Right hindlimb (tissue), 1 donor: ENCODE measurements at regions not wholly inside any gene's neighbourhood (a gene's known extent, or its start where the extent isn't known, plus 50 kb on each side); places are given as distances from the start of the nearest gene placed in this dataset.

Experiments used
- DNase-seq: peaks from one replicate; pipeline ENCODE4 v3.0.0-alpha.2; 2018

GRCh38 chr6:109315341-109316110 is 66.7 kb downstream of the CD164 start:
- peak; percentile 64 for DNase-seq

DNA sequence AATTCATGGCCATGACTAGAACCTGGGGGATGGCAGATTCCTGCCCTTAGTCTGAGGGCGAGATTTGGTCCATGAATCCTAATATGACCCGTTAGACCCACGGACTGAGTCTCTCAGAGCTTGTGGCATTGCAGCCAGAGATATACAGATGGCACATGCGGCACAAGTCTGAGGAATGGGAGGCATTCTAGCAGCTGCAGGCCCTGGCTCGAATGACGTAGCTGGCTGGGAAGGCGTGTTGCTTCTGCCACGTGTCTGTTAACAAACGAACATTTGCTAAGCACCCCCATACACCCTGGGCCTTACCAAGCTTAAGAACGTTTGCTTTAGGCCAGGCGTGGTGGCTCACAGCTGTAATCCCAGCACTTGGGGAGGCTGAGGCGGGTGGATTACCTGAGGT is 68.0 kb downstream of the CD164 start:
- DNase-seq = peak; percentile 84

GRCh38 chr6:109313139-109313538 is 69.1 kb downstream of the CD164 start:
- no peak for DNase-seq

GRCh38 chr6:109311471-109311870 is 70.8 kb downstream of the CD164 start:
- DNase-seq = peak; percentile 58

DNA sequence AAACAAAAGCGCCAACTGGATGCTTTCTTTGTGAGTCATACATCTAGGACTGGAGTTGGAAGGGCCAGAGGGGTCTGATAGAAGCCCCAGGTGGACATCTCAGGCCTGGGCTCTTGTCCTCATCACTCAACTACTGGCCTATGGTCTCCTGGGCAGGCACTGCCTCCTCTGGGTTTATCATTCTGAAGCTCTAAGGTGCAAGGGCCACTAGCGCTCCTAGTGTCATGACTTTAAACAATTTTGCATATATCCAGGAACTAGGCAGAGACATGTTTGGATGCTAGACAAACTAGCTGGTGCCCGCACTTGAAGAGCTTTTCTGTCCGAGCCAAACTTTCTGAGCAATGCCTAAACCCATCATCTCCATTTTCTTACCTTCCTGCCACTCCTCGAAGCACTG is 72.3 kb downstream of the CD164 start:
- no peak for DNase-seq

DNA sequence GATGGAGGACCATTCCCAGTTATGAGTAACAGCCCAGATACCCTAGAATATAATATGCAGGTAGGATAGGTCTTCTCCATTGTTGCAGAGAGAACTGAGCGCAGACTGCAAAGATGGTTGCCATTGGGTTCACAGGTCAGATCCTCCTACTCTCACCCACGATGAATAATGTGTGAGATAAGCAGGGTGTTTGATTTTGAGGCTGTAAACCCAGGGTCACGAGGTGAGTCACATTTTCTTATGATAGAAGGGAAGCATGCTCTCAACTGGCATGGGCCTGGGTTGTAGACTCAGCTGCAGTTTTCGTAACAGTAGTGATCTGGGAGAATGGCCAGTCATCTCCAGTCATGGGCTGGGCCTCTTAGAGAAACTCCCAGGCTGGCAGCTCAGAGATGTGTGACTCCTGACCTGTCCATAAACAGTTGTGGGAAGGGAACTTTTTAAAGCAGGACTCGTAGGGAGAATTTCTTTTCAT is 74.2 kb downstream of the CD164 start:
- no peak for DNase-seq

DNA sequence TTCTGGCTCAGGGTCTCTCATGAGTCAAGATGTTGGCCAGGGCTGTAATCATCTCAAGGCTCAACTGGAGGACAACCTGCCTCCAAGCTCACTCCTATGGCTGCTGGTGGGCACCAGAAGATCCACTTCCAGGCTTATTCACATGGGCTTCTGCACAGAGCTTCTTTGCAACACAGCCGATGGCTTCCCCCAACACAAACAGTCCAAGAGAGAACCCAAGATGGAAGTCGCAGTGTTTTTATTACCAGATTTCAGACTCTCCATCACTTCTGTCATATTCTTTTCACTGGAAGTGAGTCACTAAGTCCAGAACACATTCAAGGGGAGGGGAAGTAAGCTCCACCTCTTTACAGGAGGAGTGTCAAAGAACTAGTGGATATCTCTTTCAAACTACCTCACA is 75.5 kb downstream of the CD164 start:
- DNase-seq = no peak

GRCh38 chr6:109305028-109305427 is 77.2 kb downstream of the CD164 start:
- DNase-seq = no peak

DNA sequence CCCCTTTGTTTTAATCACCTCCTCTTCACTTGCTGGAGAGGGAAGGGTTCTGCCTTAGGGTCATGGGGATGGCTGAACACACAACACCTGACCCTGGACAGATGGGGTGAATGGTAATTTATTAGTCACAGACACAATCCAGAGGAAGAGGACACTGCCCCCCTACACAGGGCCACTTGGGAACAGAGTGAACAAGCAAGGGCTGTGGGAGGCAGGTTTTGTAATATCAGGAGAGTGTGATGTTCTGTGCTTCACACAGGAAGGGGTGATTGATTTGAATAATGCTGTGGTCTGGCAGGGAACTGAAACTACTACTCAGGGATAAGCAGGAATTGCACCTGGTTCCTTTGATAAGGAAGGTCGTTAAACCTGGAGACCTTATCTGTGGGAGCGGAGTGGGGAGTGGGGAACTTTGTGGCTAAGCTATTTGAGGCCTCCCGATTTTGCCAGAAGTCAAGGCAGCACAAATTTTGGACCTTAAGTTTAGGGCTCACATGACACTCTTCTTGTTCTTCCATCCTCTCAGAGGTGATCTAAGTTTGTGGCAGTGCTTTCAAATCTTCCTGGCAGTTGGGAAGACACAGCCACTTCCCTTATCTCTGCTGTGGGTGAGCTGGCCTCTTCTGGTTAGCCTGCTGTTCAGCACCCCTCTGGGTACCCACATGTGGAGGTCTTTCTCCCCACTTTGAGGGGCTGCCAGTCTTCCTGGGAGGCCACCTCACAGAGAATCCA is 77.8 kb downstream of the CD164 start:
- no peak for DNase-seq

- no peak for DNase-seq
These were observed 78.5 kb downstream of the CD164 start for GRCh38 chr6:109303640-109304283.

DNA sequence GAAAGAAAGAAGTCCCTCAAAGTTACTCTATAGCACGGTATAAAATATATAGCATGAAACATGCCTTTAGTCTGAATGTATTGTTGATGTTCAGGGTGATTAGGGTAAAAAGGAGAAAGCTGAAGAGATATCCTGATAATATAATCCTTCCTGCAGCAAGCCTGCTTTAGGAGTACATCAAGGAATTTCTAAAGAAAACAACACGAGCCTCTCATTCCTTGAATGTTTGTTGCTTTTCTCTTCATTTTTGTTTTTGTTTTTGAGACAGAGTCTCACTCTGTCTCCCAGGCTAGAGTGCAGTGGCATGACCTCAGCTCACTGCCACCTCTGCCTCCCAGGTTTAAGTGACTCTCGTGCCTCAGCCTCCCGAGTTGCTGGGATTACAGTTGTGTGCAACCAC is 79.1 kb downstream of the CD164 start:
- no peak for DNase-seq

DNA sequence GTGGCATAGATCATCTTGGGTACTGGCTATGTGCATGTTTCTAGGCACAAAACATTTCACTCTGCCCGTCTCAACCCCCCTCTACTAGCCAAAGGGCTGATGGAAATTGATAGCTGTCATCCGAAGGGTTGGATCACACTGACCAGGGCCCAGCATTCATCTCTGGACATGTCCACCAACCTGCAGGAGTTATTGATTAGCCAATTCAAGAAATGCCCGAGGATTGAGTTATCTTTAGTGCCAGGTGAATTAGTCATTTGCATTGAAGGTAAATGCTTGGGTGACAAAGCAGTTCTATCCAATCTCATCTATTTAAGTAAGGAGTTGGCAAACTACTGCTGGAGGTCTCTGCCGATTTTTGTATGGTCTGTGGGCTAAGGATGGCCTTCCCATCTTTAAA is 80.1 kb downstream of the CD164 start:
- no peak for DNase-seq

GRCh38 chr6:109301418-109301817 is 80.8 kb downstream of the CD164 start:
- DNase-seq = no peak

DNA sequence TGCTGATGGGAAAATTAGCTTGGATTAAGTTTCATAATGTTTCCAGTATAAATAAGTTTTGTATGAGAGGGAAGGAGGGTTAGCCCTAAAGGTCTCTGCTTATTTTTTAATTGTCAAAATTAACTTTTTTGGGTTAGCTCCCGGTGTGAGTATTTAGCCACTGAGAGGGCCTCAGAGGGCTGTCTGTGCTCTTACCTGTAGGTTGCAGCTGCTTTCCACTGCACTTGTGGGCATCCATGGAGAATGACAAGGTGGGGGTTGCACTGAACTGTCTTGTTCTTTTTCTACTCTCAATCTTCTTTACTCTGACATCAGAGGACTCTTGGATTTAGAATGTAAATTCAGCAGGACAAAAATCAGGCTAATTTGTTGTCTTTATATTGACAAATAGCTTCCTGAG is 81.4 kb downstream of the CD164 start:
- no peak for DNase-seq

GRCh38 chr6:109299776-109300564 is 82.3 kb downstream of the CD164 start:
- no peak for DNase-seq

GRCh38 chr6:109299265-109299607 is 83.0 kb downstream of the CD164 start:
- DNase-seq = no peak

- no peak for DNase-seq
These were observed 83.5 kb downstream of the CD164 start for GRCh38 chr6:109298605-109299264.

GRCh38 chr6:109297406-109298110 is 84.7 kb downstream of the CD164 start:
- DNase-seq = no peak

- DNase-seq = peak; percentile 50
These were observed 85.3 kb downstream of the CD164 start for GRCh38 chr6:109296971-109297372.

GRCh38 chr6:109296452-109296851 is 85.8 kb downstream of the CD164 start:
- no peak for DNase-seq

DNA sequence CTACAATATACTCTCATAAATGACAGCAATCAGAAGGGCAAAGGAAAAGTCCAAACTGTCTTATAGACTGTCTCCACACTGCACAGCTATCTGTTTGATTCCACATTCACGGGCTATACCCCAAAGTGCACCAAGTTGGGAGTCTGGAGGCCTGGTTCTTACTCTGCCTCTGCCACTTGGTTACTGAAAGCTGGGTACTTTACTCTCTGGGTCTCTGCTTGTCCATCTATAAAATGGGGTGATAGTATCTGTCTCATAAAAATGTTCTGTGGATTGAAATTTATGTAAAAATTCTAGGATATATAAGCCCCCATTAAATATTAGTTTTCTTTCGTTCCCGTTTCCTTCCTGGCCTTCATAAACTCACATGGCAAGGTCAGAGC is 86.5 kb downstream of the CD164 start:
- DNase-seq = no peak
